SIG-M5 (cell line): ENCODE measurements at regions not wholly inside any gene's neighbourhood (a gene's known extent, or its start where the extent isn't known, plus 50 kb on each side); places are given as distances from the start of the nearest gene placed in this dataset.
"Not testable (repeated sequence)": the region's sequence is repeated elsewhere in the genome, so short reads cannot be mapped to it uniquely, and the experiment has no call there.

Experiments used
- DNase-seq: peaks from one replicate; lab custom pipeline; 2025; lab: John Stamatoyannopoulos, UW

- no peak for DNase-seq
Observed at GRCh38 chr4:180280076-180280475, 1963.1 kb upstream of the TENM3 start.

- DNase-seq = no peak
Observed at GRCh38 chr4:180280726-180281297, 1962.4 kb upstream of the TENM3 start.

GRCh38 chr4:180281724-180282123, 1961.5 kb upstream of the TENM3 start:
- DNase-seq = no peak

GRCh38 chr4:180284267-180284666, 1958.9 kb upstream of the TENM3 start:
- no peak for DNase-seq

GRCh38 chr4:180285796-180286195, 1957.4 kb upstream of the TENM3 start:
- no peak for DNase-seq

GRCh38 chr4:180292339-180292738, 1950.9 kb upstream of the TENM3 start:
- no peak for DNase-seq

- no peak for DNase-seq
Observed at GRCh38 chr4:180296036-180296599, 1947.1 kb upstream of the TENM3 start.

GRCh38 chr4:180304321-180304720, 1938.9 kb upstream of the TENM3 start:
- no peak for DNase-seq

GRCh38 chr4:180310616-180311015, 1932.6 kb upstream of the TENM3 start:
- DNase-seq = no peak

- no peak for DNase-seq
Observed at GRCh38 chr4:180314972-180315371, 1928.2 kb upstream of the TENM3 start.

GRCh38 chr4:180330521-180330920, 1912.7 kb upstream of the TENM3 start:
- no peak for DNase-seq

- no peak for DNase-seq
Observed at GRCh38 chr4:180333162-180333561, 1910.0 kb upstream of the TENM3 start.

GRCh38 chr4:180335566-180335965, 1907.6 kb upstream of the TENM3 start:
- no peak for DNase-seq

GRCh38 chr4:180336494-180337090, 1906.6 kb upstream of the TENM3 start:
- no peak for DNase-seq

GRCh38 chr4:180341926-180342325, 1901.3 kb upstream of the TENM3 start:
- no peak for DNase-seq

GRCh38 chr4:180350901-180351300, 1892.3 kb upstream of the TENM3 start:
- DNase-seq = no peak

GRCh38 chr4:180356766-180357165, 1886.4 kb upstream of the TENM3 start:
- no peak for DNase-seq

- not testable (repeated sequence) for DNase-seq
Observed at GRCh38 chr4:180360113-180360512, 1883.1 kb upstream of the TENM3 start.

- DNase-seq = no peak
Observed at GRCh38 chr4:180363815-180364214, 1879.4 kb upstream of the TENM3 start.

GRCh38 chr4:180372691-180373090, 1870.5 kb upstream of the TENM3 start:
- DNase-seq = no peak

- DNase-seq = no peak
Observed at GRCh38 chr4:180377741-180378140, 1865.5 kb upstream of the TENM3 start.

- DNase-seq = no peak
Observed at GRCh38 chr4:180380733-180381132, 1862.5 kb upstream of the TENM3 start.

GRCh38 chr4:180391613-180392012, 1851.6 kb upstream of the TENM3 start:
- DNase-seq = no peak

GRCh38 chr4:180394312-180394711, 1848.9 kb upstream of the TENM3 start:
- no peak for DNase-seq
